Omental fat pad (tissue), 3 donors: ENCODE measurements at regions not wholly inside any gene's neighbourhood (a gene's known extent, or its start where the extent isn't known, plus 50 kb on each side); places are given as distances from the start of the nearest gene placed in this dataset.

ENCODE experiments used
- ATAC-seq: fragments of 150-250 bp; one replicate; pipeline ENCODE4 v1.9.1; 2016; ENCODE audit warnings: mild to moderate bottlenecking, moderate library complexity; ENCODE audit not compliant: low FRiP score
- DNase-seq: peaks from one replicate; pipeline ENCODE4 v3.0.0-alpha.2; 2019; ENCODE audit warnings: low spot score
- CTCF ChIP-seq, 3 donors: fragments of 450-650 bp; IDR thresholded peaks; one replicate each; pipeline ENCODE4 v1.5.1; 2016 to 2017; ENCODE audit warnings: antibody characterized with exemption in 3 of 3, mild to moderate bottlenecking in 3 of 3, moderate library complexity in 2 of 3

- no peak for TF ChIP-seq CTCF (IDR thresholded peaks at IDR 0.05)
- DNase-seq (no peak), ATAC-seq (no peak)
Observed at GRCh38 chr11:10993186-10993585, 135.3 kb upstream of the ZBED5 start.

DNA sequence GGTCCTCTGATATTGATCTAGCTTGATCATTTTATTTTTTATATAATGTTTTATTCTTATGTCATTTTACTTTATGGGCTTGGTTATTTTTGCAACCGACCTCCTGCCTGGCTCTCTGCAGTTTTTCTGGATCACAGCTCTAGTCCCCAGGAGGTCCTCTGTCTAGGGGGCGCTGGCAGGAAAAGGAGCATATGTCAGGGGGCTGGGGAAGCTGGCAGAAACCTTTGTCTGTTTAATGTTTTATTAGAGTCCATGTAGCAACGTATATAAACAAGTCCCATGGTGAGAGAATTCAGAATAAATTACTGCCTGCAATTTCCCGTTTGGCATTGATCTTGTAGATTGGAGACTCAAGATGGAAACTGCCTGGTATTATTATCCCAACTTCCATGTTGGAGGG, 133.5 kb upstream of the ZBED5 start:
- DNase-seq: no peak
- no peak for TF ChIP-seq CTCF (IDR thresholded peaks at IDR 0.05)

GRCh38 chr11:10990637-10991193, 132.9 kb upstream of the ZBED5 start:
- no peak for ATAC-seq
- DNase-seq: no peak
- TF ChIP-seq CTCF (IDR thresholded peaks at IDR 0.05): no peak

More for the DNA sequence above, 133.5 kb upstream of the ZBED5 start:
- ATAC-seq: no peak

DNA sequence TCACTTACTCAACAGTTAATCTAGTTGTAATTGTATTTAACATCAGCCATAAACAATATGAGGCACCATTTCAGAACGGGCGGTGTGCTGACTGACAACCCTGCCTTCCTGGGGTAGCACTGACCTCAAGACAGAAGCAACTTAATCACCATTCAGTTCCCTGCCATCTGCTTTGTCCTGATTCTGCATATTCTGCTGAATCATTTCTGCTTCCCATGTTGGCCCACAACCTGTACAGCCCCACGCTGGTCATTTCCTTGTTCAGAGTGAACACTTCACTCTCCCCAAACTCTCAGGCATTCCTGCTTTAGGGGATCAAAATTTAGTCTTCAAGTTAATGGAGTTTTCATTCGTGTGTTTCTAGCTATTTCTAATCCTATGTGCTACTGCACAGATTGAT, 132.3 kb upstream of the ZBED5 start:
- ATAC-seq (no peak), DNase-seq (no peak)
- no peak for TF ChIP-seq CTCF (IDR thresholded peaks at IDR 0.05)

GRCh38 chr11:10986006-10986405, 128.2 kb upstream of the ZBED5 start:
- DNase-seq: no peak
- TF ChIP-seq CTCF (IDR thresholded peaks at IDR 0.05): no peak
- ATAC-seq: no peak

- no peak for ATAC-seq
- no peak for TF ChIP-seq CTCF (IDR thresholded peaks at IDR 0.05)
Observed at GRCh38 chr11:10984742-10985141, 126.9 kb upstream of the ZBED5 start.

DNA sequence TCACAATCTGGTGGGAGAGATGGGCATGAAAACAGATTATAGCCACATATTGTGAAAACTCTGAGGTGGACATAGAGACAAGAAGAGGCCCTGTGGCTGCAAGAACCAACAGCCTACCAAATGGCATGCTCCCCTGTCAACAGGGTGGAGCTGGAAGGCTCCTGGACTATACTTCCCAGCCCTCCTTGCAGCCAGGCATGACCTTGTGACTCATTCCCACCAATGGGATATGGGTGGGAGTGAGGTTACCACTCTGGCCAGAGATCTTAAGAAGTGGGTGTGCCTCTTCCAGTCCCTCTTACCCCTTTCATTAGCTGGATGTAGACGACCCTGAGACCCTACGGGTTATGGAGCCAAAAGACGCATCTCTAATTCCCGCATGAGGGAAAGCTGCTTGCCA, 126.4 kb upstream of the ZBED5 start:
- DNase-seq: no peak
- no peak for TF ChIP-seq CTCF (IDR thresholded peaks at IDR 0.05)
- ATAC-seq: no peak

More at GRCh38 chr11:10984742-10985141, 126.9 kb upstream of the ZBED5 start:
- DNase-seq: no peak
